ENCODE measurements at regions not wholly inside any gene's neighbourhood (a gene's known extent, or its start where the extent isn't known, plus 50 kb on each side); places are given as distances from the start of the nearest gene placed in this dataset.

- TF ChIP-seq CTCF (IDR thresholded peaks at IDR 0.05) (no peak), POLR2A (IDR thresholded peaks at IDR 0.05) (no peak)
These were observed 193.9 kb upstream of the RAG2 start for GRCh38 chr11:36791957-36792356.

Measured in uterus (tissue), 2 donors.